Activated T-helper 1 cell treated with anti-CD3 and anti-CD28 coated beads, Interleukin-12 subunit alpha, Interleukin-12 subunit beta, Interleukin-2, Interleukin-4 antibody, amounts not matched to agents 30 ng/mL and 10 ng/mL and 1 ng/mL, durations not matched to agents 14 hours and 24 hours and 36 hours (primary cell): ENCODE measurements at regions not wholly inside any gene's neighbourhood (a gene's known extent, or its start where the extent isn't known, plus 50 kb on each side); places are given as distances from the start of the nearest gene placed in this dataset.

ENCODE experiments used
- DNase-seq: peaks from one replicate; pipeline ENCODE4 v3.0.0; 2021; ENCODE audit warnings: low spot score
- H3K27ac Mint-ChIP-seq: one replicate; pipeline ENCODE4 v1.8.0; 2021; ENCODE audit warnings: mild to moderate bottlenecking, mixed read lengths
- H3K27me3 Mint-ChIP-seq: one replicate; pipeline ENCODE4 v1.8.0; 2022; ENCODE audit warnings: mild to moderate bottlenecking, moderate library complexity, mixed read lengths; ENCODE audit not compliant: insufficient read depth
- H3K36me3 Mint-ChIP-seq: one replicate; pipeline ENCODE4 v1.8.0; 2021; ENCODE audit warnings: low read depth, mixed read lengths
- H3K4me1 Mint-ChIP-seq: one replicate; pipeline ENCODE4 v1.8.0; 2021; ENCODE audit warnings: low read depth, mixed read lengths
- H3K4me3 Mint-ChIP-seq: one replicate; pipeline ENCODE4 v1.8.0; 2021; ENCODE audit warnings: mild to moderate bottlenecking, moderate library complexity, mixed read lengths
- H3K9me3 Mint-ChIP-seq: one replicate; pipeline ENCODE4 v1.8.0; 2021; ENCODE audit warnings: mixed read lengths
- intact Hi-C: fragments of 100-400 bp; cut with micrococcal nuclease; formaldehyde crosslinking; loops from one replicate; pipeline ENCODE4 v1.15.1; 2024

- Mint-ChIP-seq H3K9me3 (no peaks in the 10 kb centered on the region), H3K27ac (no peak overlapping the region), H3K4me1 (no peaks in the 10 kb centered on the region), H3K27me3 (peaks cover 9% of the 10 kb centered on the region), H3K4me3 (no peak overlapping the region), H3K36me3 (no peaks in the 10 kb centered on the region)
- no peak for DNase-seq
- intact Hi-C loops: no loop called here
Observed at GRCh38 chr12:27907766-27908165, 64.8 kb downstream of the PTHLH start.

GRCh38 chr12:27906658-27907473, 65.7 kb downstream of the PTHLH start:
- Mint-ChIP-seq H3K36me3 (no peaks in the 10 kb centered on the region), H3K27me3 (peaks cover 11% of the 10 kb centered on the region), H3K4me1 (no peaks in the 10 kb centered on the region), H3K4me3 (no peak overlapping the region), H3K9me3 (no peaks in the 10 kb centered on the region), H3K27ac (no peak overlapping the region)
- no peak for DNase-seq
- intact Hi-C loops: no loop called here

GRCh38 chr12:27906127-27906500, 66.4 kb downstream of the PTHLH start:
- Mint-ChIP-seq H3K4me1 (no peaks in the 10 kb centered on the region), H3K4me3 (no peak overlapping the region), H3K27ac (no peak overlapping the region), H3K9me3 (no peaks in the 10 kb centered on the region), H3K36me3 (no peaks in the 10 kb centered on the region), H3K27me3 (peaks cover 11% of the 10 kb centered on the region)
- intact Hi-C loops: no loop called here
- DNase-seq: no peak

GRCh38 chr12:27905285-27906126, 67.0 kb downstream of the PTHLH start:
- Mint-ChIP-seq H3K27me3 (peaks cover 11% of the 10 kb centered on the region), H3K4me1 (no peaks in the 10 kb centered on the region), H3K27ac (no peak overlapping the region), H3K9me3 (no peaks in the 10 kb centered on the region), H3K36me3 (no peaks in the 10 kb centered on the region), H3K4me3 (no peak overlapping the region)
- no peak for DNase-seq
- intact Hi-C loops: no loop called here

- intact Hi-C loops: no loop called here
- peaks cover 11% of the 10 kb centered on the region for H3K27me3 Mint-ChIP-seq
- H3K36me3 Mint-ChIP-seq: no peaks in the 10 kb centered on the region
- DNase-seq: no peak
- no peak overlapping the region for H3K4me3 Mint-ChIP-seq
- no peaks in the 10 kb centered on the region for H3K4me1 Mint-ChIP-seq
- no peaks in the 10 kb centered on the region for H3K9me3 Mint-ChIP-seq
- H3K27ac Mint-ChIP-seq: no peak overlapping the region
Observed at GRCh38 chr12:27902651-27903050, 69.9 kb downstream of the PTHLH start.

DNA sequence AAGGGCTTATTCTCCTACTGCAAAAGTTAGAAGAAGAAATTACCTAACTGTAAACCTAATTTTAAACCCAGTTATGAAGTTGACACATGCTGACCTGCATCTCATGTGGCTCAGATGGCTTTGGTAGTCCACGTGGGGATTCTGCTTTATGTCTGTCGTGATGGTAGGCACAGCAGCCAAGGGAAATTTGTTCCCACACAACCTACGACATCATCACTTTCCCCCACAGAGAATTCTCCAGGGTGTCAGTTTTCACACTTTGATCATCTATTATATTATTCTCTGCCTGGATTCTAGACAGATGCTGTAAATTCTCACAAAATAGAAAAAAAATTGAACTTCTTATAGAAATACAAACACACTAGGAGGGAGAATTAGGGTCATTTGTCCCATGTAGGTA, 70.6 kb downstream of the PTHLH start:
- Mint-ChIP-seq H3K4me3 (no peak overlapping the region), H3K9me3 (no peaks in the 10 kb centered on the region), H3K4me1 (no peaks in the 10 kb centered on the region), H3K36me3 (no peaks in the 10 kb centered on the region), H3K27me3 (peaks cover 11% of the 10 kb centered on the region), H3K27ac (no peak overlapping the region)
- intact Hi-C loops: no loop called here
- DNase-seq: no peak

GRCh38 chr12:27900920-27901879, 71.3 kb downstream of the PTHLH start:
- Mint-ChIP-seq H3K4me3 (no peak overlapping the region), H3K4me1 (no peaks in the 10 kb centered on the region), H3K27ac (no peak overlapping the region), H3K27me3 (peaks cover 11% of the 10 kb centered on the region), H3K36me3 (no peaks in the 10 kb centered on the region), H3K9me3 (no peaks in the 10 kb centered on the region)
- intact Hi-C loops: no loop called here
- DNase-seq: no peak

DNA sequence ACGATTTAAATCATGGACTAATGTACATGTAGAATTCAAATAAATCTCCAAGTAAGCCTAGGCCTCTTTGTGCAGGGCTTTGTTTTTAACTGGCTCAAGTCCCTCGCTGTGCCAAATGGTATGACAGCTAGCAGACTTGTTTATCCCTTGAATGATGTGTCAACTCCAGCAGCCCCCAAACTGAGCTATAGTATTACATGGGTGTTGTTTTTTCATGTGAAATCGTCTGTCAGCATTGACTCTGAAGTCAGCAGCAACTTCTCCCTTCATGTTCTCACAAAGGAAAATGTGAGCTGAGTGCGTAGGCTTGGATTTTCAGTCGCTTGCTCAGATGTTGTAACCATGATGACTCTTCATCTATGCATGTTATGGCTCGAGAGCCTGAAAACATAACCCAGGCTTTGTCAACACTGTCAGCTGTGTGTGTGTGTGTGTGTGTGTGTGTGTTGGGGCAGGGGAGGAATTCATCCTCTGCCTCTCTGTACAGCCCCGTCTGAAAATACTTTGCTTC, 73.3 kb downstream of the PTHLH start:
- H3K4me3 Mint-ChIP-seq: no peak overlapping the region
- no peaks in the 10 kb centered on the region for H3K36me3 Mint-ChIP-seq
- H3K27ac Mint-ChIP-seq: no peak overlapping the region
- no peaks in the 10 kb centered on the region for H3K9me3 Mint-ChIP-seq
- H3K4me1 Mint-ChIP-seq: no peaks in the 10 kb centered on the region
- DNase-seq: no peak
- intact Hi-C loops: no loop called here
- H3K27me3 Mint-ChIP-seq: peaks cover 8% of the 10 kb centered on the region

DNA sequence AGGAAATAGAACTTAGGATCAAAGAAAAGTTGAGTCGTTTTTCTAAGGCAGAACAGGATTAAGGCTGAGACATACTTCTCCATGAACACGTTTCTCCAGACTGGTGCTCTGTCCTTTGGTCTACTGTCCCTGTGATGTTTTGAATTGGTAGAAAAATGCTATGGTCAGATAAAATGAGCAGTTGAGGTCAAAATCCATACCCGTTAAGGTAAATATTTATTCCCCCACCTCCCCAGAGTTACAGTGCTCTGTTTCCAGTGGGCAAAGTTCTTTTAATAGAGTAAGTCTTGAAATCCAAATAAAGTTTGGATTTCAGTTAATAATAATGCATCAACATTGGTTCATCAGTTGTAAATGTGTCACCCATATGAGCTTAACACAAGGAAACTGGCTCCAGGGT, 74.5 kb downstream of the PTHLH start:
- Mint-ChIP-seq H3K4me3 (no peak overlapping the region), H3K9me3 (no peaks in the 10 kb centered on the region), H3K27me3 (peaks cover 2% of the 10 kb centered on the region), H3K4me1 (no peaks in the 10 kb centered on the region), H3K27ac (no peak overlapping the region), H3K36me3 (no peaks in the 10 kb centered on the region)
- intact Hi-C loops: no loop called here
- no peak for DNase-seq

GRCh38 chr12:27896419-27896990, 76.0 kb downstream of the PTHLH start:
- intact Hi-C loops: no loop called here
- H3K36me3 Mint-ChIP-seq: no peaks in the 10 kb centered on the region

GRCh38 chr12:27894309-27894708, 78.2 kb downstream of the PTHLH start:
- peaks cover 6% of the 10 kb centered on the region for H3K27me3 Mint-ChIP-seq
- intact Hi-C loops: no loop called here
- no peak overlapping the region for H3K27ac Mint-ChIP-seq
- no peaks in the 10 kb centered on the region for H3K4me1 Mint-ChIP-seq
- no peak overlapping the region for H3K4me3 Mint-ChIP-seq
- no peaks in the 10 kb centered on the region for H3K36me3 Mint-ChIP-seq
- H3K9me3 Mint-ChIP-seq: no peaks in the 10 kb centered on the region
- DNase-seq: no peak

More at GRCh38 chr12:27896419-27896990, 76.0 kb downstream of the PTHLH start:
- DNase-seq: no peak
- Mint-ChIP-seq H3K27me3 (peaks cover 2% of the 10 kb centered on the region), H3K27ac (no peak overlapping the region), H3K9me3 (no peaks in the 10 kb centered on the region), H3K4me1 (no peaks in the 10 kb centered on the region), H3K4me3 (no peak overlapping the region)

- peaks cover 3% of the 10 kb centered on the region for H3K27me3 Mint-ChIP-seq
- no peak for DNase-seq
- H3K4me1 Mint-ChIP-seq: no peaks in the 10 kb centered on the region
- H3K27ac Mint-ChIP-seq: no peak overlapping the region
- intact Hi-C loops: no loop called here
- no peaks in the 10 kb centered on the region for H3K9me3 Mint-ChIP-seq
- no peaks in the 10 kb centered on the region for H3K36me3 Mint-ChIP-seq
- H3K4me3 Mint-ChIP-seq: no peak overlapping the region
Observed at GRCh38 chr12:27879708-27880107, 92.8 kb downstream of the PTHLH start.
